ENCODE measurements at regions not wholly inside any gene's neighbourhood (a gene's known extent, or its start where the extent isn't known, plus 50 kb on each side); places are given as distances from the start of the nearest gene placed in this dataset.

- TF ChIP-seq PRRX2 (CRISPR knock-in tag; IDR thresholded peaks at IDR 0.05) = no peak
- no peak for TF ChIP-seq NR3C1 (CRISPR knock-in tag; conservative IDR thresholded peaks at IDR 0.05; ENCODE audit: low read depth)
- TF ChIP-seq RORB (CRISPR knock-in tag; IDR thresholded peaks at IDR 0.05) = no peak
- TF ChIP-seq MYBL2 (CRISPR knock-in tag; IDR thresholded peaks at IDR 0.05) = no peak
- no peak for TF ChIP-seq FOXP1 (CRISPR knock-in tag; IDR thresholded peaks at IDR 0.05; ENCODE audit: borderline replicate concordance)
- no peak for TF ChIP-seq MAX (CRISPR knock-in tag; IDR thresholded peaks at IDR 0.05)
- TF ChIP-seq ETV6 (CRISPR knock-in tag; IDR thresholded peaks at IDR 0.05) = no peak
Measured at GRCh38 chr18:46279673-46280072, 175.5 kb downstream of the HAUS1 start (continued).

GRCh38 chr18:46281185-46282176 is 177.3 kb downstream of the HAUS1 start:
- ChIA-PET POLR2A (interaction anchor here (0.5 to 0.8 kb wide), 2 partner anchors 10 to 87 kb away, joined by 3 to 7 read pairs; no protein-coding TSS in a partner anchor), CTCF (interaction anchor here (0.5 to 6.2 kb wide), 87 partner anchors 9 to 636 kb away, joined by 3 to 104 read pairs (median 6); partner anchors contain the start of gene LOXHD1)
- ATAC-seq = peak; percentile 83
- peak; percentile 84 for DNase-seq (ENCODE audit: low spot score)
- Mint-ChIP-seq H3K9me3 (no peaks in the 10 kb centered on the region), H3K36me3 (no peaks in the 10 kb centered on the region), H3K27me3 (ENCODE audit: low read depth) (no peaks in the 10 kb centered on the region; the same call in 1 of the 2 replicates), H3K27ac (no peak overlapping the region), H3K4me1 (peaks cover 30% of the 10 kb centered on the region), H3K4me3 (no peak overlapping the region)
- 0 out of 2 replicates have a peak, but pooled peaks have one; percentile 20 for TF ChIP-seq HMGXB4 (CRISPR knock-in tag; IDR thresholded peaks at IDR 0.05)
- peak; percentile 27; the same call in 1 of the 2 replicates for TF ChIP-seq USF1 (CRISPR knock-in tag; IDR thresholded peaks at IDR 0.05)
- peak; percentile 83 for TF ChIP-seq CTCF (IDR thresholded peaks at IDR 0.05)
- TF ChIP-seq FOXK1 (CRISPR knock-in tag; IDR thresholded peaks at IDR 0.05) = no peak
- peak; percentile 94 for TF ChIP-seq HMGA2 (CRISPR knock-in tag; IDR thresholded peaks at IDR 0.05)

GRCh38 chr18:46282177-46282570 is 178.0 kb downstream of the HAUS1 start:
- no peak for ATAC-seq
- H3K36me3 Mint-ChIP-seq = no peaks in the 10 kb centered on the region
- H3K27me3 Mint-ChIP-seq (ENCODE audit: low read depth) = no peaks in the 10 kb centered on the region; the same call in 1 of the 2 replicates
- H3K4me1 Mint-ChIP-seq = peaks cover 30% of the 10 kb centered on the region
- H3K4me3 Mint-ChIP-seq = no peak overlapping the region
- DNase-seq (ENCODE audit: low spot score) = no peak
- CTCF ChIA-PET = interaction anchor here (0.7 to 6.2 kb wide), 49 partner anchors 9 to 375 kb away, joined by 3 to 104 read pairs (median 8); partner anchors contain the start of gene LOXHD1
- POLR2A ChIA-PET = no interaction called here
- TF ChIP-seq ELF4 (CRISPR knock-in tag; IDR thresholded peaks at IDR 0.05; ENCODE audit: low read depth) (no peak), ZNF416 (CRISPR knock-in tag; IDR thresholded peaks at IDR 0.05) (no peak), NFE2L1 (CRISPR knock-in tag; IDR thresholded peaks at IDR 0.05) (no peak), ZNF423 (CRISPR knock-in tag; IDR thresholded peaks at IDR 0.05) (no peak), FOXK1 (CRISPR knock-in tag; IDR thresholded peaks at IDR 0.05) (no peak), MLX (CRISPR knock-in tag; IDR thresholded peaks at IDR 0.05) (no peak), MAX (CRISPR knock-in tag; IDR thresholded peaks at IDR 0.05) (no peak), ZNF138 (CRISPR knock-in tag; conservative IDR thresholded peaks at IDR 0.05) (no peak)
- no peak overlapping the region for H3K27ac Mint-ChIP-seq
- H3K9me3 Mint-ChIP-seq = no peaks in the 10 kb centered on the region
